ENCODE measurements at regions not wholly inside any gene's neighbourhood (a gene's known extent, or its start where the extent isn't known, plus 50 kb on each side); places are given as distances from the start of the nearest gene placed in this dataset.

GRCh38 chr17:77507111-77507885 lies 366.5 kb downstream of the SEC14L1 start:
- DNase-seq: no peak

GRCh38 chr17:77508047-77508715 lies 367.4 kb downstream of the SEC14L1 start:
- no peak for DNase-seq

- no peak for DNase-seq
Measured at GRCh38 chr17:77509089-77509488, 368.3 kb downstream of the SEC14L1 start.

GRCh38 chr17:77509599-77509998 lies 368.8 kb downstream of the SEC14L1 start:
- DNase-seq: no peak

DNA sequence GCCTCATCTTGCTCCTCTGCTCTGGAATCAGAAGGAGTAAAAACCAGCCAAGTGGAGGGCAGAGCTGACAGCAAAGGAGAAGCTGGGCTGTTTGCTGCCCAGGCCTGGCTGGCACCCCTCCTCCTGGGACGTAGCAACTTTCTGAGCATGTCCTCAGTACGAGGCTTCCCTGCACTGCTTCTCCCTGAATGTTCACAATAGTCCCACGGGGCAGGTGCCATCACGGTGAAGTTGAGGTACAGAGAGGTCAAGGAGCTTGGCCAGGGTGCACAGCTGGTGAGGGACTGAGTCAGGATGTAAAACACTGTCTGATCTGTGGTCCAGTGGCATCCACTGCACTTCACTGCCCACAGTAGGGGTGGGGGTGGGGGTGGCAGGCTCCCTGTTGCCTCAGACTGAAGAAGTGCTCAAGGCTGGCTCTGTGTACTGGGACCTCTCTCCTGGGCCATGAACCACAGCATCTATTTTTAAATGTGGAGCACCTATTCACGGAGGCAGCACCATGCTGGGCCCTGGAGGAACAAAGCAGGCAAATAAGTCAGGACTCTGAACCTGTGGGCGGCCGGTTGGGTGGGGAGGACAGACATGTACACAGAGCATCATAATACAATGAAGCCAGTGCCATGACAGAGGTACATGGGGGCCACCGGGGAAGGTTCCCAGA lies 369.5 kb downstream of the SEC14L1 start:
- no peak for DNase-seq

DNA sequence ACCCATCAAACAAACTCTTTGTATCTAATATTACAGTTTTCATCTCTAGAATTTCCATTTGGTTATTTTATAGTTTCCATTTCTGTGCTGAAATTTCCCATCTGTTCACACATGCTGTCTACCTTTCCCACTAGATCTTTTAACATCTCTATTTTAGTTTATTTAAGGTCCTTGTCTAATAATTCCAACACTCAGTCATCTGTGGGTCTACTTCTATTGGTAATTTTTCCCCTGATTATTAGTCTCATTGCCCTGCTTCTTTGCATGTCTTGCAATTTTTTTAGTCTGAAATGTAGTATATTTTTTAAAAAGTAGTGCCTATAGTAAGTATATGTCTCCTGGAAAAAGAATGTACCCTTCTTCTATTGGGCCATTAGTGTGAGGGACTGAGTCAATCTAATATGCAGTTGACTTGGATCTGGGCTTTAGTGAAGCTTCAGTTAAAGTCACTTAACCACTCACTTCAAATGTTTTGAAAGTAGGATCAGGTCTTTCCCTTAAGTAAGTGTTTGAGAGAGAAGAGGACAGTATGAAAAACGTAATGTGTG lies 370.8 kb downstream of the SEC14L1 start:
- no peak for DNase-seq

DNA sequence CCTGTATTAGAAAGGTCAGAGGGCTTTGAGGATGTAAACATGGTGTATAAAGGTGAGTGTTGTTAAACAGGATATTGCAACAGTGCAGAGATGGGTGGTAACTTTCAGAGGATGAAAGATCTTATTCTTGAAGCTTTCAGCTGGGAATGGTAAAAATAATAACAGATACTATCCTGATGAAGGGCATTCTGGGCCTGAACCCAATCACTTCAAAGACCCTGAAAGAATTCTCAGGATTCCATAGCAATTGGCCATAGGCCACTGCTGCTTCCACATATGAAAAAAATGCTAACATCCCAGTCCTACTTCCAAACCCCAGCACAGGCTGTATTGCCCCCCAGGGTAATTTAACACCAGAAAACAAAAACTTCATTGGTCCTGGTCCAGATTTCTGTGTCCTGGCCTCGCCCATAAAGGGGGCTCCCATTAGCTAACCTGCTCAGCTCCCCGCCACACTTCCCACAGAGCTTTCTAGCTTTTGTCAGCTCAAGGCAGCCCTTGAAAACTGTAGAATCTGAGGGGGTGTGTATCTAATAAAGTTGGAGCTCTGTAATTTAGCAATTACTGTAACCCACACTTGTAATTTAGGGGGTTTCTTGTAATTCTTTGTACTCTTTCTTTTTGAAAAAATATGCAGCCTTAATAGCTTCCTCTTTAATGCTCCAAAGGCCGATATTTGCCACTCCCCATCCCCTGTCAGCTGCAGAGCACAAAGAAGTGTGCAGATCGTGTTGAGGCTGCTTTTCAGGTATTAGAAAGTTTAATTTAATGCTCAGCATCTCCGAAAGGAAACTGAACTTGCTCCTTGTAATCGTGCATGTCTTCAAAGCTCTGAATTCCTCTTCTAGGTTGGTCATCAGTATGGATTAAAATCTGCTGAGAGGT lies 371.5 kb downstream of the SEC14L1 start:
- DNase-seq: no peak

DNA sequence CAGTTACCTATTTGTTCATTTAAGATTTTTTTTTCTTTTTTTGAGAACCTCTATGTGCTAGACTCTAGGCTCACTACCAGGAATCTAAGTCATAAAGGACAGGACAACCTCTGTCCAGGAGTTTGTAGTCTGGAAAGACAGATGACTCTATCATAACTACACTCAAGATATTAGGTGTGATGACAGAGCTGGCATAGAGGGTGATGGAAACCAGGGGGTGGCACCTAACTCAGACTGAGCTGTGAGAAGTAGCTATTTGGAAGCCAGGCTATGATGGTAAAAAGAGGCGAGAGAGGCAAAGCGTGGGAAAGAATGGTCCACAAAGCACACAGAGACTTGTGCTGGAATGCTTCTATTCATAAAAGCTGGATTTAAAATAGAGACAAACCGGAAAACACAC lies 372.3 kb downstream of the SEC14L1 start:
- DNase-seq: no peak

GRCh38 chr17:77515227-77515626 lies 374.5 kb downstream of the SEC14L1 start:
- no peak for DNase-seq

DNA sequence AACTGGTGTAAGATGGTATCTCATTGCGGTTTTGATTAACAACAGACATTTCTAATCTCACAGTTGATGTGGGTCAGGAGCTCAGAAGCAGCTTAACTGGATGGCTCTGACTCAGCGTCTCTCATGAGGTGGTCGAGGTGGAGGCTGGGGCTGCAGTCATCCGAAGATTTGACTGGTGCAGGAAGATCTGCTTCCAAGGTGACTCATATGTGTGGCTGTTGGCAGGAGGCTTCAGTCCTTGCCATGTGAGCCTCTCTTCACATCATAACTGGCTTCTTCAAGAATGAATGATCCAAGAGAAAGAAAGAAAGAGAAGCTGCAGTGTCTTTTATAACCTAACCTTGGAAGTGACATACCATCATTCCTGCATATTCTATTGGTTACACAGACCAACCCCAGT lies 376.1 kb downstream of the SEC14L1 start:
- DNase-seq: peak; percentile 57

GRCh38 chr17:77521076-77521475 lies 380.3 kb downstream of the SEC14L1 start:
- no peak for DNase-seq

GRCh38 chr17:77523540-77523939 lies 382.8 kb downstream of the SEC14L1 start:
- no peak for DNase-seq

- DNase-seq: no peak
Measured at GRCh38 chr17:77526259-77526711, 385.5 kb downstream of the SEC14L1 start.

GRCh38 chr17:77526728-77527350 lies 386.1 kb downstream of the SEC14L1 start:
- no peak for DNase-seq

DNA sequence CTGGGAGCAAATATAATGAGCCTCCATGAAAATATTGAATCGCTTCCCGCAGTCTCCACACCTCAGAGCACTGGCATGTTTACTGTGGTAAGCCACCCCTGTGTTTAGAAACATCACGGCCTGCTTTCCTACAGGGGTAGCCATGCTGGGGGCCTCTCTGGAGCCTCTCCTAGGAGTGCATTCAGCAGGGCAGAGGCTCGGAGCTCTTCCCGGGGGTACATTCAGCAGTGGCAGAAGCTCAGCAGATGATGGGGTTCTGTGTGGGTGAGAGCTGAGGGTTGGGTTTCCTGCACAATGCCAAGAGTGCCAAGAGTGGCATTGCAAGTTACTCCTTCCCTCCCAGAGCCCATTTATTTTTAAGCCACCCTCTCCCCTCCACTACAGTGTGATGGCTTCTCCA lies 386.6 kb downstream of the SEC14L1 start:
- no peak for DNase-seq

DNA sequence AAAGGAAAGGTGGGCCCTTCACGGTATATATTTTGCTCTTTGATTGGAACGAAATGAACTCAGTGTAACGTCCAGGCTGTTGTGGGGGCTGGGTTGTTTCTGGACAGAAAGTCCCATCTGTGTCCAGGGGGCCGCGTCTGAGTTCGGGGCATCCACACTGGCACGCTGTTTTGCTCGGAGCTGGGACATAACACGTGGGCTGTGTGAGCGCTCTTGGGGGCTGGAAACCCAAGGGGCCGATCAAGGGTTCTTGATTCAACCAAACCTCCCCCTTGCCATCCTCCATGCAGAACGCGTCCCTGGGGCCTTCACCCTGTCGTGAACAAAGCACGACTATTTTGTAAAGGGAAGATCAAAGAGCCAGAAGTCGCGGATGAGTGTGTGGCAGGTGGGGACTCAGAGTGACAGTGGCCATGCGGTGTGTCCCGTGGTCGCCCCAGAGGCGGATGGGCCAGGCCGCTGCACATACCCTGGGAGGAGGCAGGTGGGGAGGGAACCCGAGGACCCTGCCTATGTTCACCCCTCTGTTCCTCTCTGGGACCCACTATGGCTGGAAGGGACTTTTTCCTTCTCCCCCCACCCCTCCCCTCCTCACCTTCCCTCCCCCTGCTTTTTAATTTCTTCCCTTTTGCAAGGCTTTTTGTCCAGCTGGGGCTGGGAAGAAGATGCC lies 387.2 kb downstream of the SEC14L1 start:
- no peak for DNase-seq

DNA sequence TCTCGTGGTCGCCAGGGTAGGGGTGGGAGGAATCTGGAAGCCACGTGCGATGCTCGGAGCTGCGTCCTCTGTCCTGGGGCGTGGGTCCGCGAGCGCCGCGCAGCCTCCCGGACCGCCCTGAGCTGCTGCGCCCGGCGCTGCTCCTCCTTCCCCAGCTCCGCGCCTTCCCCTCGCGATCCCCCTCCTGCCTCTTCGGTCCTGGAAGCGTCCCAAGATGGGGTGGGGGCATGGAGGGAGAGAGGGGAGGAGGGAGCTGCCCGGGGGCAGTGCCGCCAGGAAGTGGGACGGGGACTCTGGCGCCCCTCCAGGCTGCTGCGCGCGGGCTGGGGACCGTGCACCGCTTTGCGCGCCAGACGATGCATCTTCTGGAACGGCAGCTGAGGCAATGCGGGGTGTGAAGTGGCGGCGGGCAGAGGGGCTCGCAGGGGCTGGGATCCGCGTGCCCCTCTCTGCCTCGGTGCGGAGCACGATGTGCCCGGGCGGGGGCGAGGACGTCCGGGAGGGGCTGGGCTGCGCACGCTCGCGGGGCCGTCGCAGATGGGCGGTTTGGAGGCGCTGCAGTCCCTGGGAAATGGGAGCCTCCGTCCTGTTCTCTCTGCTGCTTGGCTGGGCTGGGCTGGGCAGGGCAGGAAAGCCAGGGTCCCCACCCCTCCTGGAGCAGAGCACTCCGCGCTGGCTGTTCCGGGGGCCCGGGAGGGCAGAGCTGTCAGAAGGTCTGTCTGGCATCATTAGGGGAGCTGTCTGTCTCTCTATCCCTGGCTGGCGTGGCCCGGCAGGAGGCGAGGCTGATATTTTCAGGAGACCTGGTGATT lies 388.0 kb downstream of the SEC14L1 start:
- no peak for DNase-seq

DNA sequence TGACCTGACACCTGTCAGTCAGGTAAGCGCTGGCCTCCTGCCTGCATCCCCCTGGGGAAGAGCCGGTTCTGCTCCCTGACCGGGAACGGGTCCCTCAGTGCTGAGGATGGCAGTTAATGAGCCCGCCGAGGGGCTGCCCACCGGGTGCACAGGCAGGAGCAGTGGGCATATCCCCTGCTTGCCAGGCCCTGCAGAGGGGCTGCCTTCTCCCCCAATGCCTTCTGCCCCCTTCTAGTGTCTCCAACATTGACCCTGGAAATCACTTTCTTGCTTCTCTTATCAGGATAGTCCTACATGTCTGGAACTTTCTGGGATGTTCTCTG lies 388.5 kb downstream of the SEC14L1 start:
- no peak for DNase-seq

DNA sequence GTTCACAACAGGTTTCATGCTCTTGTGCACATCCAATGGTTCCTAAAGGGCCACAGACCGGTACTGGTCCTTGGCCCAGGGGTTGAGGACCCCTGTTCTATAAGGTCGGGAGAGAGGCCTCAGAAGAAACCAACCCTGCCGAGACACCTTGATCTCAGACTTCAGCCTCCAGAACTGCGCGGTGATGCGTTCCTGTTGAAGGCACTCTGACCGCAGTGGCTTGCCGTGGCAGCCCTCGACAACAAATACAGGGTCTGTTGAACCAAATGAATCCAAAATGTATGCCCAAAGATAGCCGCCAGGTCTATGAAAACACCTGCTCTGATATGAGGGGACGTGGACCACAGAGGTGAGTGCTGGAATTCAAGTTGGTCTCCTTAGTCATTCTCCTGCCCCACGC lies 389.8 kb downstream of the SEC14L1 start:
- DNase-seq: no peak

DNA sequence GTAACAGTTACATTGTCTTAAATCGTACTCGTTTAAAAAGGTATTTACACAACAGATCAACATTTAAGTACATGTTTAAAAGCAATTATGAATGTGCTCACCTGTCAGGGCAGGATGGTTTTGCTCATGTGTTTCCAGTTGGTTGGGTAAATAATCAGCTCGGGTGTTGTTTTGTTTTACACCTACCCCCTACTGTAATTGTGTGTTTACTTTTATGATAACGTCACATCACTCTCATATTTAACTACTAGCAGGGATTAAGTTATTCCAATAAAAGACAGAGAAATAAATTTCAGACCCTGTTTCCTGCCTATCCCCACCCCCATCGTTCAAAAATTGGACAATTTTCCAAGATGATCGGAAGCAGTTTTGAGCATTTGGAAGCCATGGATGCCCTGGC lies 390.2 kb downstream of the SEC14L1 start:
- DNase-seq: no peak

DNA sequence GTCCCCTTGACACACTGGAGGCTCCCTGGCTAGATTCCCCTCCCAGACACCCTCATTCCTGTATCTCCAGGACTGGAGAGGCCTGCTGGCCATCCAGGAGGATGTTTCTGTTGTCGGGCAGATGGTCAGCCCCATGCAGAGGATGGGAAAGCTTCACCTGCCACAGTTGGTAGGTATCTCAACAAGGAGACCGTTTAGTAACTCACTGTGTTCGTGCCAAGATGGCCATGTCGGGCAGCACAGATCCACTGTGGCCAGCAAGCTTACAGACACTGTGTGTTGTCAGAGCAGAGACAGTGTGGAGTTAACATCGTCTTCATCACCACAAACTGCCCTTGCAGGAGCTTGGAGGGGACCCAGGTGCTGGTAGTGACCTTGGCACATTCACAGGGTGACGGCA lies 390.9 kb downstream of the SEC14L1 start:
- DNase-seq: no peak
